Activated T-helper 17 cell treated with anti-CD3 and anti-CD28 coated beads, Interleukin-2, amount 50 U/mL, for 72 hours (primary cell): ENCODE measurements at regions not wholly inside any gene's neighbourhood (a gene's known extent, or its start where the extent isn't known, plus 50 kb on each side); places are given as distances from the start of the nearest gene placed in this dataset.

ENCODE experiments used
- ATAC-seq: fragments of 150-1000 bp; cut with Tn5 transposase; replicated peaks from 2 replicates; pipeline ENCODE4 v1.10.0; 2021; ENCODE audit warnings: mild to moderate bottlenecking, moderate library complexity
- H3K27ac Mint-ChIP-seq: one replicate; pipeline ENCODE4 v1.8.0; 2022; ENCODE audit warnings: mixed read lengths
- H3K27me3 Mint-ChIP-seq: one replicate; pipeline ENCODE4 v1.8.0; 2022; ENCODE audit warnings: mixed read lengths
- H3K36me3 Mint-ChIP-seq: one replicate; pipeline ENCODE4 v1.8.0; 2022; ENCODE audit warnings: low read depth, mild to moderate bottlenecking, mixed read lengths
- H3K4me1 Mint-ChIP-seq: one replicate; pipeline ENCODE4 v1.8.0; 2022; ENCODE audit warnings: mixed read lengths
- H3K4me3 Mint-ChIP-seq: one replicate; pipeline ENCODE4 v1.8.0; 2022; ENCODE audit warnings: mild to moderate bottlenecking, mixed read lengths
- H3K9me3 Mint-ChIP-seq: one replicate; pipeline ENCODE4 v1.8.0; 2022; ENCODE audit warnings: mixed read lengths

DNA sequence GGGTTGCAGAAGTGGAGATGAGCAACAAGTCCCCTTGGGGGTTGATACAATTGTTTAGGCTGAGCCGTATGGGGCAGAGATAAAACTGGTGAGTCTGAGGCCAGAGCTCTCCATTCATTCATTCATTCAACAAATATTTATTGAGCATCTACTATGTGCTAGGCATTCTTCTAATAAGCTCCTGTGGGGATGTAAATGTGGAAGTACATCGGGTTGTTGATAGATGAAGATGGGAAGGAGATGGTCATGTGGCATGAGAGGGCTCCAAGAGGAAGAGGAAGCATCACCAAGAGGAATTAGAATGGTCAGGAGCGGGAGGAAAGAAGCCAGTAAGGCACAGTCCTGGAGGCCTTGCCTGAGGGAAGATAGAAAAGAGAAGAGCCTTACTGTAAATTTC, 98.7 kb upstream of the MLN start:
- Mint-ChIP-seq H3K36me3 (no peaks in the 10 kb centered on the region), H3K9me3 (no peaks in the 10 kb centered on the region), H3K4me3 (peak overlapping the region; percentile 18), H3K4me1 (peaks cover 55% of the 10 kb centered on the region), H3K27me3 (peaks cover 4% of the 10 kb centered on the region), H3K27ac (peak overlapping the region; percentile 6)
- ATAC-seq: no peak

DNA sequence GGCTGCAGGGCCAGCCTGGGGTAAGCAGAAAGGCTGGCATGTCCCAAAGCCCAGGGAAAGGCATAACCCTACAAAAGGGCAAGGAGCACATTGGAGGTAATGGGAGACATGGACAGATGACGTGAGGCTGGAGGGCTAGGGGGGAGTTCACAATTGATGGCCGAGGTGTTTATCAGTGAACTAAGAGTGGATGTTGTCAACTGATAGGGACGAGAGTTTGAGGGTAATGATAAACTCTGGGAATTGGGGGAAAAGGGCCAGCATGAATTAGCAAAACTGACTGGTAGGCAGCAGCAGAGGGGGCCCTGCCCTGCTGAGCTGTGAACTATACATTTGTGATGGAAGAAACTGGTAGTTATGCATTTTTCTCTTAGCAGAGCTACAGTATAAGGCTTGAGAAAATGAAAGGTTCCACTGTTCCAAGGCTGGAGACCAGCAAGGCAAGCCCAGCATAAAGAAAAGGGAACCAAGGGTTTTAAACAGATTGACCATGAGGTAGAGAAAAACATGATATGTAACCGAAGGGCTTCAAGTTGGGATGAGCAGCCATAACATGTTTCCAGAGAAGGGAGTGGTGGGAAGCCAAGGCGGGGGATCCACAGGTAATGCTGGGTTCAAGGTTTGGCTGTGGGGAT, 98.1 kb upstream of the MLN start:
- H3K4me3 Mint-ChIP-seq: no peak overlapping the region
- H3K36me3 Mint-ChIP-seq: no peaks in the 10 kb centered on the region
- peaks cover 50% of the 10 kb centered on the region for H3K4me1 Mint-ChIP-seq
- H3K27ac Mint-ChIP-seq: peak overlapping the region; percentile 34
- no peak for ATAC-seq
- peaks cover 4% of the 10 kb centered on the region for H3K27me3 Mint-ChIP-seq
- no peaks in the 10 kb centered on the region for H3K9me3 Mint-ChIP-seq

DNA sequence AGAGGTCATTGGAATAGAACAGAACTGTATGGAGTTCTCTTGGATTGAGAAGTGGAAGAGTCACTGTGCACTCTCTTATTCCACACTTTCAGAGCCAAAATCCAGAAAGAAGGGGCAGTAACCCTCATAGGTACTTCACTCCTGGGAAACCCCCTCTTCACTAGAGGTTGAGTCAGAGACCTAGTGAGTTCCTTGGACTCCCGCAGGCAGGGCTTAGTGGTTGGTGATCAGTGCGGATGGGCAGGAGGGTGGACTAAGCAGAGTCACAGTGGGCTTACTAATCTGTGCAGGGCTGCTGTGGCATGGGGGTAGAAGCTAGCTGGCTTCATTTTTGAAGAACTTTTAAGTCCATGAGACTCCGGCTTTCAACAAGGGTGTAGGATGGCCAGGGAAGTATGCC, 95.0 kb upstream of the MLN start:
- Mint-ChIP-seq H3K36me3 (no peaks in the 10 kb centered on the region), H3K4me1 (peaks cover 21% of the 10 kb centered on the region), H3K4me3 (no peak overlapping the region), H3K27me3 (peaks cover 4% of the 10 kb centered on the region), H3K9me3 (no peaks in the 10 kb centered on the region), H3K27ac (peak overlapping the region; percentile 12)
- ATAC-seq: no peak

DNA sequence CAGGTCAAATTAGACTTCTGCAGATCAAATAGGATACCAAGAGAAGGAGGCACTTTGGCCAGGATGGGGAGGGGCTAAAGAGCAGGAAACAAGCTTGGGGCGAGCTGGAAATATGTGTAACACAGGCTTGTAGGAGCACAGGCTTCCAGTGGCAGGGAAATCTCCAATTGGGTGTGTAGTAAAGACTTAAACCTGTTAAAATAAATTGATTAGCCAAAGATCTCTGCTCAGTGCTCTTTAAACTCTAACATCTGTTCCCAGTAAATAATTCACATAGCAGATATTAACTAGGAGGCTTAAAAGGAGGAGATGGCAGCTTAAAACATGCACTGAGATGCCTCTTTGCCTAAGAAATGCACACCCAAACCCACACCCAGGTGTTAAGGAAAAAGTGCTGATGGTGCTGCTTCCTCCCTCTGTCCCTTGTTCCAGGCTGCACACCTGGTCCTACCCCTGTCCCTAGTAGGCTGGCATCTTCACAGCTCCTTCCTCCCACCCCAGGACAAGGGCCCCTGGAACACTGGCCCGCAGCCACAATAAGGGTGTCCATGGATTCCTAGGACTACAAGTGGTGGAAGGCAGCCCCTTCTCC, 93.5 kb upstream of the MLN start:
- no peaks in the 10 kb centered on the region for H3K9me3 Mint-ChIP-seq
- H3K27me3 Mint-ChIP-seq: peaks cover 4% of the 10 kb centered on the region
- H3K4me3 Mint-ChIP-seq: no peak overlapping the region
- H3K4me1 Mint-ChIP-seq: peaks cover 9% of the 10 kb centered on the region
- H3K27ac Mint-ChIP-seq: no peak overlapping the region
- no peaks in the 10 kb centered on the region for H3K36me3 Mint-ChIP-seq
- ATAC-seq: no peak

DNA sequence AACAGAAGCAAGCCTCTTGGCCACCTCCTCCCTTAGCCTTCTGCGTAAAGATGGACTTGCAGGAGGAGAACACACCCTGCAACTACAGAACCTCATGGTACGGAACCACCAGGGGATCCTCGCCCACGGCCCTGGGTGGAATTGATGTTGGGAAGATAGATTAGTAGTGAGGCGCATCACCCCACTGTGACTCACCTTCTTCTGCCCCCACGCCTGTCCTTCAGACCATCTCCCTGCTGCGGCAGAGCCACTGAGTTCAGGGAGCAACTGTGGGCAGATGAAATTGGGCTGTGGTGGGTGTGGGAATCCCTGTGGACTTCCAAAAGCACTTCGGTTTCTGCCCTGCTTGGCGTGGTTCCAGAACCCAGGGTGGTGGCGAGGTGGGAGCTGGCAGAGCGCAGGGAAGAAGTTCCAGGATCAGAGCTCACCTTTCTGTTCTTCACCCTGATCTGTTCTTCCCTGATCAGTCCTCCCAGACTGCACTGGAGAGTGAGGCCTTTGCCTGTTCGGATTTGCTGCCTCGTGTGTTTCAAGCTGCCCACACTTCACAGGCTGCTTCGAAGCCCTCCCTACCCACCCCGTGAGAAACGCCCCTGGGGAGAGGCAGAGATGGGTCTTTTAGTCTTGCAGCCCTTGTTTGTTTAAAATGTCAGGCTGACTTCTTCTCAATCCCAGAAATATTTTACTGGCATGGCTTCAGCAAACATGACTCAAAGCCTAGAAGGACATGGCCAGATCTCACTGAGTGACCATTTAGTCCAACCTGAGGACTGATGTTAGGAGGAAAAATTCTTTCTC, 92.8 kb upstream of the MLN start:
- H3K27me3 Mint-ChIP-seq: peaks cover 4% of the 10 kb centered on the region
- H3K36me3 Mint-ChIP-seq: no peaks in the 10 kb centered on the region
- peaks cover 3% of the 10 kb centered on the region for H3K4me1 Mint-ChIP-seq
- no peaks in the 10 kb centered on the region for H3K9me3 Mint-ChIP-seq
- peak; percentile 34 for ATAC-seq
- no peak overlapping the region for H3K27ac Mint-ChIP-seq
- H3K4me3 Mint-ChIP-seq: no peak overlapping the region

DNA sequence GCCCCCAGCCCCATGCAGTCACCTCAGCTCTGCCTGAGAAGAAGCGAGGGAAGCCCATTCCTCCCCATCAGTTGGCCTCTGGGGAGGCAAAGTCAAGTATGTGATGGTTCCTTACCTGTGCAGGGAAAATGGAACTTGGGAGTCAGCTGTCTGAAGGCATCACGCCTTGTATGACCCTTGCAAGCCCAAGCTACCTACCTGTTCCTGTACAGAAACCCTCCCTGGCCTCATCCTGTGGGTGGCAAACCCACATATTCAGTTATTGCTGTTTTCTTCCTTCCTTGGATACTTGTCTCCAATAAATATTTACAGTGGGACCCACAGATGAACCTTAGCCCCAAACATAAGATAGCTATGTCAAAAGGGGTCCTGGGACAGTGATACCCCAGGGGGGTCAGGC, 92.2 kb upstream of the MLN start:
- peaks cover 4% of the 10 kb centered on the region for H3K27me3 Mint-ChIP-seq
- ATAC-seq: no peak
- no peaks in the 10 kb centered on the region for H3K4me1 Mint-ChIP-seq
- H3K36me3 Mint-ChIP-seq: no peaks in the 10 kb centered on the region
- H3K27ac Mint-ChIP-seq: no peak overlapping the region
- no peaks in the 10 kb centered on the region for H3K9me3 Mint-ChIP-seq
- no peak overlapping the region for H3K4me3 Mint-ChIP-seq

DNA sequence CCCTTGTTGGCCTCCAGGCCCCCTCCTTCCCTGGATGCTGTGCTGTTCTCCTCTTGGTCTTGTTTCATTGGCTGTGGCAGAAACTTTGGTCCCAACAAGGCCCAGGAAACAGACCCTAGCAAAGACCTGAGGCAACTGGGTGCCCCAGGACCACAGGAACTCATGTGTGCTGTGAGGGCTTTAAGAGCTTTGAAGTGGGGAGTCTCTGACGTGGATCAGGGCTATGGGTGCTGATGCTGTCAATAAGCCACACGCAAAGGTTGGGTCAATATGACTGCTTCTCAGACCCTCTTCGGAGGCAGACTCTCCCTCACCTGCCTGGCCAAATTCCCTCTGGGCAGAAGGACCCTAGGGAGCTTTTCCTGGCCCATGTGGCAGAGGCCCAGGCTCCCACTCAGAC, 91.5 kb upstream of the MLN start:
- peak; percentile 65 for ATAC-seq
- no peak overlapping the region for H3K4me3 Mint-ChIP-seq
- H3K27ac Mint-ChIP-seq: no peak overlapping the region
- H3K36me3 Mint-ChIP-seq: no peaks in the 10 kb centered on the region
- no peaks in the 10 kb centered on the region for H3K9me3 Mint-ChIP-seq
- H3K27me3 Mint-ChIP-seq: peaks cover 4% of the 10 kb centered on the region
- no peaks in the 10 kb centered on the region for H3K4me1 Mint-ChIP-seq

DNA sequence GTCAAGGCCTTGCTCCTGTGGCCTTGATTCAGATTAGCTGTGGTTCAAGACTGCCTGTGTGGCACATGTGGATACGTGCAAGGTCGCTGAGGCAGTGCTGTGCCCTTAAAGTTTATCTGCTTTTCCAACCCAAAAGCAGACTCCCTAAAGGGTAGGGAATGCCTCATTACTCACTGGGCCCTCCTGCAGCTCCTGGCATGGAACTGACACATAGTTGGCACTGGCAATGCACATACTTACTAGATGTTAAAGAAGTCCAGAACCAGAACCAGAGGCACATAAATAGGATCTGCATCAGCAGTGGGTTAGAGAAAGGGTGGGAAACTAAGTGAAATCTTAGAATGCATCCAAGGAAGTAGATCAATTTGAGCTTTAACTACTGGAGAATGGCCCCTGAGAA, 90.6 kb upstream of the MLN start:
- Mint-ChIP-seq H3K27me3 (peaks cover 4% of the 10 kb centered on the region), H3K9me3 (no peaks in the 10 kb centered on the region), H3K27ac (no peak overlapping the region), H3K36me3 (no peaks in the 10 kb centered on the region), H3K4me3 (no peak overlapping the region), H3K4me1 (no peaks in the 10 kb centered on the region)
- ATAC-seq: no peak

DNA sequence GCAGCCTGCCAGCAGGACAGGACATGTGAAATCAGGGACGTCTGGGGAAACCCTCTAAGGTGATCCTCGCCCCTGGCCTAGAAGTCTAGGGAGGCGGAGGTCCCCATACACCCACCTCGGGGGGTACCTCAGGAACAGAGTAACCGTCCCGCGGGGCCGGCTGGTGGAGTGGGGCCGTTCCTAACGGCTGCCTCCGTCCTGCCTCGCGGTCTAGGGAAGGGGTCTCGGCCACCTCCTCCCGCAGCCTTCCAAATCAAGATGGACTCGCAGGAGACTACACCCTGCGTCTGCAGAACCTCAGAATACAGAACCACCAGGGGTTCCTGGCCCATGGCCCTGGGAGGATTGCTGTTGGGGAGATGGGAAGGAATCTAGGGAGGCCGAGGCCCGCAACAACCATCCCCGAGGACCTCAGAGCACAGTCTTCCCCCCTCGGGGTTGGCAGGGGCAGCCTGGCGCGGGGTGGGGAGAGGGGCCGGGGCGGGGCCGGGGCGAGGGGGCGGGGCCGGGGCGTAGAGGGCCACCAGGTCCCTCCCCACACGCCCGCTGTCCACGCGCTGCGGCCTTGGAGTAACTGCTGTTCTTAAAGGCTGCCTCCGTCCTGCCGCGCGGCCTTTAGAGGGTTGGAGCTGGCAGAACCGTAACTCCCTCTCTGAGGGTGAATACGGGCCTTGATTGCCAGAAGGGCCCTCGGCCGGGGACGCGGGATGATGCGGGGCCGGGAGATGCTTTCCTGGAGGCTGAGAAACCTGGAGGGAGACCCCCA, 89.0 kb upstream of the MLN start:
- Mint-ChIP-seq H3K27ac (no peak overlapping the region), H3K36me3 (no peaks in the 10 kb centered on the region), H3K4me1 (no peaks in the 10 kb centered on the region), H3K4me3 (no peak overlapping the region), H3K9me3 (no peaks in the 10 kb centered on the region), H3K27me3 (no peaks in the 10 kb centered on the region)
- no peak for ATAC-seq

DNA sequence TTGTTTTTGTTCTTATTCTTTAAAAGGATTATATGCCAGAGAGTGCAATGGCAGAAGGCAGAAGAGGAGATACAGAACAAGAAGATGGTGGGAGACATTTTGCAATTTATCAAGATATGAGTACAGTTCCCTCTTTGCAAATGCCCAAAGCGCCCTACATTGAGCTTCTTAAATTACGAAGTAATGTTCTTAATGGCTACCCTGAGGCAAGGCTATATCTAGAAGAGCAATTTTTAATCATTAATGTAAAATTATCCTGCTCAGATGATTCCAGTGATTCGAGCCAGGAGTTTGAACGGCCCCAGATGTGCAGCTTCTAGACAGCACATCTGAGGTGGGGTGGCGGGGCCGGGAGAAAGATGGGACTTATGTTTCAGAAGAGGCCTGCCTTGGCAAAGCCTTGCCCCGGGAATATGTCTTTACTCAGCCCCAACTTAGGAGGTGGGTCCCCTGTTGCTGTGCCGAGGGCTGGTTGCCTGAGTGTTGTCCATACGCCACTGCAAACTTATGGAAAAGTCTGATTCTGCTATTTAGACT, 84.9 kb upstream of the MLN start:
- Mint-ChIP-seq H3K9me3 (no peaks in the 10 kb centered on the region), H3K4me3 (no peak overlapping the region), H3K36me3 (no peaks in the 10 kb centered on the region), H3K4me1 (peaks cover 6% of the 10 kb centered on the region), H3K27ac (no peak overlapping the region), H3K27me3 (no peaks in the 10 kb centered on the region)
- ATAC-seq: no peak

DNA sequence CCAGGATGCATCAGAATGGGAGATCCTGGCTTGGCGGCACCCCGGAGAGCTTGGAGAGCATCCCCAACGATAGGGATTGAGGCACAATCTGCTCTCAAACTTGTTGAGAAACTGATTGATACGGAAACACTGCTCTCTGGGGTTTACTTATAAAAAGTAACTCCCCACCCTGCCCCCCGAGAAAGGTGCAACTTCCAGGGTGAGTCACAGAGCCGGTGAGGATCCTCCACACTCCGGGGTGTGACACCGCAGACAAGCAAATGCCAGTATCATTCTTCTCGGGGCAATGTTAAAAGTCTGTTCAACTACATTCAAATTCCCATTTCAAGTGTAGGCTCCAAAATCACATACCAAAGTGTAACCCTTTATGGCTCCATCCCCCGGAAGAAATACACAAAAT, 84.4 kb upstream of the MLN start:
- no peaks in the 10 kb centered on the region for H3K27me3 Mint-ChIP-seq
- peaks cover 6% of the 10 kb centered on the region for H3K4me1 Mint-ChIP-seq
- no peaks in the 10 kb centered on the region for H3K9me3 Mint-ChIP-seq
- no peak overlapping the region for H3K4me3 Mint-ChIP-seq
- no peak for ATAC-seq
- H3K27ac Mint-ChIP-seq: no peak overlapping the region
- H3K36me3 Mint-ChIP-seq: no peaks in the 10 kb centered on the region

DNA sequence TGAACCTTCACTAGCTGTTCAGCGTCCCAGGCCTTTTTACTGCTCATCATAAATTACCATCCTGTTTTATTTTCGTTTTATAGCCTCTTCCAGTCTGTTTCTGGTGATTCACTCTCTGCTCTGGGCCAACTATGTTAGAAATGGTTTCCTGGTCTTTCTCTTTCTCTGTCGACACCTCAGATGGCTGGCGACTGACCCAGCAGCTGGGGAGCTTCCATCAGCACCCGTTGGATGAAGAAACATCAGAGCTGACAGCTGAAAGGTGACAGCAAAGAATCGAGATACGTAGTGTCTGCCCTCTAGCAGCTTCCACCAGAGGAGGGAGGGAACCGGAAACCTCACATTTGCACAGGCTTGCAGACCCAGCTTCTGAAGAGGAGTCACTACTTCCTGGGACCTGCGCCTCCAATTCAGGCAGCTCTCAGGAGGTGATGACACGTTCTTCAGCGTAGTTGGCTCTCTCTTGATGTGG, 82.9 kb upstream of the MLN start:
- Mint-ChIP-seq H3K27me3 (no peaks in the 10 kb centered on the region), H3K4me3 (peak overlapping the region; percentile 53), H3K4me1 (peaks cover 6% of the 10 kb centered on the region), H3K9me3 (no peaks in the 10 kb centered on the region), H3K27ac (no peak overlapping the region), H3K36me3 (no peaks in the 10 kb centered on the region)
- peak; percentile 95 for ATAC-seq

DNA sequence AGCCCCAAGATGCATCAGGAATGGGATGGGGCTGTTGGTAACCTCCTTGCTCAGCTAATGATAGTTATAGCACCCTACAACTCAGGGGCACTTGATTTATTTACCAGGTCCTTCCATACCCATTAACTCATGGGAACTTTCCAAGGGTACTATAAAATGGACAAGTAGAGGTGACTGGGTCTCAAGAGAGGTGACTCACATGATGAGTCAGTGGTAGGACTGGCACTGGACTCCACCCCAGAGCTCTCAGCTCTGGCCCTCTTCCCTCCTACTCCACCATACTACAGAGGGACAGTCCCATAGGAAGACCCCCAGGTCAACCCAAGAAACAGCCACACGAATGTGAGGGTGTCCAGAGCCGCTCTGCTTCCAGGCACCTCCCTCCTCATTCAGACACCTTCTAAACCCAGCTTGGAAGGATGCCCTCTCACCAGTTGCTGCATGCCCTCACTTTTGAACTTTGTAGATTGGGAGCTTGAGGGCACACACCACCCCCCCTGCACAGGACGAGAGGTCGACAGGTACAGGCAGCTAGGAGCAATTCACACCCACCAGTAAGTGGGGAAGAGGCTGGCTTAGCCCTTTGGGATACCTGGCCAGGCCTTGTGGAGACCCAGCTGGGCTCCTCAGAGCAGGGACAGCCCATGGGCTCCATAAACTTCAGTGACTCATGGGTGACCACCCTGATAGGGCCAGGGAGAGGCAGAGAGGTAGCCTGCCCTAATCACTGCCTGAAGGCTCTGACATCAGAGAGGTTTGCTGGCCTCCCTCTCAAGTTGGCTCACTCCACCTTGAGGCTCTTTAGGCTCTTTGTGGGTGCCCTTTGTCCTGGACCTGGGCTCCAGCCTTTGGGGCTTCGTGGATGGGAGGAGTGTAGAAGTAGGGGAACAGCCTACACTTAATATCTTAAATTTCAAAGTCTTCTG, 81.6 kb upstream of the MLN start:
- Mint-ChIP-seq H3K4me3 (no peak overlapping the region), H3K27ac (no peak overlapping the region), H3K27me3 (no peaks in the 10 kb centered on the region), H3K4me1 (peaks cover 6% of the 10 kb centered on the region), H3K36me3 (no peaks in the 10 kb centered on the region), H3K9me3 (no peaks in the 10 kb centered on the region)
- peak; percentile 27 for ATAC-seq
